ENCODE measurements at regions not wholly inside any gene's neighbourhood (a gene's known extent, or its start where the extent isn't known, plus 50 kb on each side); places are given as distances from the start of the nearest gene placed in this dataset.

- H3K36me3 ChIP-seq (ENCODE audit: control insufficient read depth in 2 of 2, extremely low read depth in 1 of 2, insufficient read depth in 2 of 2, low read length in 2 of 2), result no peaks in the 10 kb centered on the region
- H3K9me1 ChIP-seq (ENCODE audit: control insufficient read depth, extremely low read depth, insufficient read depth, low read length), result no peaks in the 10 kb centered on the region
- no peaks in the 10 kb centered on the region for H3K27me3 ChIP-seq (ENCODE audit: control insufficient read depth, extremely low read depth, insufficient read depth, low read length)
- TF ChIP-seq CTCF (optimal IDR thresholded peaks at IDR 0.05 in 1 of 3, IDR thresholded peaks at IDR 0.05 in 1 of 3, conservative IDR thresholded peaks at IDR 0.05 in 1 of 3; ENCODE audit: extremely low read depth in 1 of 3, insufficient read depth in 2 of 3, low read length in 3 of 3), result no peak
- no peak for TF ChIP-seq EZH2 (IDR thresholded peaks at IDR 0.05; ENCODE audit: low read length)
- no peak for FAIRE-seq
- no peak overlapping the region for H3K4me3 ChIP-seq (ENCODE audit: control insufficient read depth in 2 of 3, extremely low read depth in 1 of 3, insufficient read depth in 2 of 3, low read depth in 1 of 3, low read length in 3 of 3)
- no peak overlapping the region for H2AFZ ChIP-seq (ENCODE audit: control insufficient read depth, low read length)
- no peaks in the 10 kb centered on the region for H3K79me2 ChIP-seq (ENCODE audit: control insufficient read depth, insufficient read depth, low read length)
- H3K4me1 ChIP-seq (ENCODE audit: control insufficient read depth, extremely low read depth, insufficient read depth, low read length), result peaks cover 7% of the 10 kb centered on the region
- dilution Hi-C loops (cut with MboI; ENCODE audit: extremely low pct_ligation_motif_present, low sequenced_read_pairs), result no loop called here
- no peak overlapping the region for H3K27ac ChIP-seq (ENCODE audit: control insufficient read depth, insufficient read depth, low read length)
- no peak overlapping the region for H3K4me2 ChIP-seq (ENCODE audit: control insufficient read depth, extremely low read depth, insufficient read depth, low read depth, low read length)
- H3K9me3 ChIP-seq (ENCODE audit: control insufficient read depth, low read depth, low read length), result no peaks in the 10 kb centered on the region
- H4K20me1 ChIP-seq (ENCODE audit: control insufficient read depth, extremely low read depth, insufficient read depth, low read length), result no peaks in the 10 kb centered on the region
- DNase-seq (ENCODE audit: low read depth, low spot score), result no peak
- no peak overlapping the region for H3K9ac ChIP-seq (ENCODE audit: control insufficient read depth, extremely low read depth, insufficient read depth, low read length)
These were observed 135.9 kb upstream of the SERPINE2 start for GRCh38 chr2:224174990-224175389.

- Histone ChIP-seq H3K9me1 (ENCODE audit: control insufficient read depth, extremely low read depth, insufficient read depth, low read length) (no peaks in the 10 kb centered on the region), H3K4me3 (ENCODE audit: control insufficient read depth in 2 of 3, extremely low read depth in 1 of 3, insufficient read depth in 2 of 3, low read depth in 1 of 3, low read length in 3 of 3) (no peak overlapping the region), H3K4me1 (ENCODE audit: control insufficient read depth, extremely low read depth, insufficient read depth, low read length) (peaks cover 7% of the 10 kb centered on the region), H2AFZ (ENCODE audit: control insufficient read depth, low read length) (no peak overlapping the region), H3K27ac (ENCODE audit: control insufficient read depth, insufficient read depth, low read length) (no peak overlapping the region), H3K9ac (ENCODE audit: control insufficient read depth, extremely low read depth, insufficient read depth, low read length) (no peak overlapping the region), H3K36me3 (ENCODE audit: control insufficient read depth in 2 of 2, extremely low read depth in 1 of 2, insufficient read depth in 2 of 2, low read length in 2 of 2) (no peaks in the 10 kb centered on the region), H3K9me3 (ENCODE audit: control insufficient read depth, low read depth, low read length) (no peaks in the 10 kb centered on the region), H3K4me2 (ENCODE audit: control insufficient read depth, extremely low read depth, insufficient read depth, low read depth, low read length) (no peak overlapping the region), H3K79me2 (ENCODE audit: control insufficient read depth, insufficient read depth, low read length) (no peaks in the 10 kb centered on the region), H4K20me1 (ENCODE audit: control insufficient read depth, extremely low read depth, insufficient read depth, low read length) (no peaks in the 10 kb centered on the region), H3K27me3 (ENCODE audit: control insufficient read depth, extremely low read depth, insufficient read depth, low read length) (no peaks in the 10 kb centered on the region)
- TF ChIP-seq EZH2 (IDR thresholded peaks at IDR 0.05; ENCODE audit: low read length) (no peak), CTCF (optimal IDR thresholded peaks at IDR 0.05 in 1 of 3, IDR thresholded peaks at IDR 0.05 in 1 of 3, conservative IDR thresholded peaks at IDR 0.05 in 1 of 3; ENCODE audit: extremely low read depth in 1 of 3, insufficient read depth in 2 of 3, low read length in 3 of 3) (no peak)
- FAIRE-seq (no peak), DNase-seq (ENCODE audit: low read depth, low spot score) (no peak)
- dilution Hi-C loops (cut with MboI; ENCODE audit: extremely low pct_ligation_motif_present, low sequenced_read_pairs), result no loop called here
These were observed 135.4 kb upstream of the SERPINE2 start for GRCh38 chr2:224174521-224174920.
